ENCODE measurements at regions not wholly inside any gene's neighbourhood (a gene's known extent, or its start where the extent isn't known, plus 50 kb on each side); places are given as distances from the start of the nearest gene placed in this dataset.

GRCh38 chr7:116425647-116426209 is 73.8 kb upstream of the CAV2 start:
- H3K18ac ChIP-seq (ENCODE audit: insufficient read length, low read depth, low read length): no peak overlapping the region
- no peaks in the 10 kb centered on the region for H3K79me2 ChIP-seq (ENCODE audit: insufficient read depth, low read length)
- no peaks in the 10 kb centered on the region for H4K20me1 ChIP-seq (ENCODE audit: control insufficient read depth, insufficient read depth, insufficient read length)
- H3K9me3 Mint-ChIP-seq: no peaks in the 10 kb centered on the region
- H3T11ph ChIP-seq (ENCODE audit: low read length): no peak overlapping the region
- H3K23me2 ChIP-seq (ENCODE audit: insufficient read length, low read depth, low read length, poor library complexity, severe bottlenecking): no peaks in the 10 kb centered on the region
- no peak overlapping the region for H3K9ac ChIP-seq (ENCODE audit: extremely low read depth, insufficient read length, low read length)
- H3K27ac Mint-ChIP-seq: no peak overlapping the region
- H2BK15ac ChIP-seq (ENCODE audit: low read depth, low read length): no peak overlapping the region
- H3K27ac ChIP-seq (ENCODE audit: insufficient read length, low read depth, low read length): no peak overlapping the region
- no peaks in the 10 kb centered on the region for H3K27me3 Mint-ChIP-seq (ENCODE audit: low read depth)
- no peak overlapping the region for H2BK120ac ChIP-seq (ENCODE audit: low read depth, low read length, poor library complexity, severe bottlenecking)
- no peak overlapping the region for H4K91ac ChIP-seq (ENCODE audit: insufficient read length, low read depth, low read length)
- H2BK5ac ChIP-seq (ENCODE audit: insufficient read length, low read length): no peak overlapping the region
- H2AFZ ChIP-seq (ENCODE audit: low read length): no peak overlapping the region
- H4K5ac ChIP-seq (ENCODE audit: insufficient read length, low read depth, low read length): no peak overlapping the region
- no peak overlapping the region for H4K8ac ChIP-seq (replicated peaks; ENCODE audit: insufficient read length, low read depth, low read length)
- no peaks in the 10 kb centered on the region for H3K79me1 ChIP-seq (ENCODE audit: insufficient read depth, low read depth, low read length, poor library complexity, severe bottlenecking)
- WGBS (ENCODE audit: extremely low coverage, insufficient read length, low lambda C conversion rate): no CpG with 5 or more reads among the region's 3 CpGs
- H3K27me3 ChIP-seq (ENCODE audit: insufficient read depth, low read length): no peaks in the 10 kb centered on the region
- DNase-seq: no peak
- no peaks in the 10 kb centered on the region; the same call in 1 of the 2 replicates for H3K4me1 ChIP-seq (ENCODE audit: insufficient read depth, low read length)
- no peak overlapping the region for H3K14ac ChIP-seq (ENCODE audit: insufficient read depth, low read length)
- H3K36me3 Mint-ChIP-seq (ENCODE audit: insufficient read depth in 1 of 3, low read depth in 3 of 3): no peaks in the 10 kb centered on the region
- no peak overlapping the region for H2AK5ac ChIP-seq (ENCODE audit: insufficient read length, low read length)
- no peaks in the 10 kb centered on the region for H3K9me3 ChIP-seq (ENCODE audit: control insufficient read depth, low read depth, low read length)
- no peak overlapping the region for H3K23ac ChIP-seq (ENCODE audit: insufficient read length, low read depth, low read length)
- TF ChIP-seq CTCF (conservative IDR thresholded peaks at IDR 0.05): no peak
- peaks cover 9 to 10% of the 10 kb centered on the region in 2 experiments for H3K4me1 Mint-ChIP-seq
- no peak overlapping the region for H3K4ac ChIP-seq (ENCODE audit: low read depth, low read length)
- no peak overlapping the region for H2BK20ac ChIP-seq (ENCODE audit: low read depth, low read length, poor library complexity, severe bottlenecking)
- no peak overlapping the region for H3K56ac ChIP-seq (ENCODE audit: insufficient read length, low read depth, low read length)
- H3K4me3 Mint-ChIP-seq: no peak overlapping the region
- H3K4me2 ChIP-seq (ENCODE audit: insufficient read depth, insufficient read length, low read length): no peak overlapping the region
- H2BK12ac ChIP-seq (ENCODE audit: insufficient read length, low read depth, low read length): no peak overlapping the region

Data from H9 (cell line).